Neural cell (in vitro differentiated cells): ENCODE measurements at regions not wholly inside any gene's neighbourhood (a gene's known extent, or its start where the extent isn't known, plus 50 kb on each side); places are given as distances from the start of the nearest gene placed in this dataset.

ENCODE experiments used
- EP300 ChIP-seq: fragments of 450-650 bp; conservative IDR thresholded peaks from 2 replicates; pipeline ENCODE4 v1.6.1; 2014; ENCODE audit warnings: antibody characterized with exemption, mild to moderate bottlenecking, moderate library complexity; ENCODE audit not compliant: poor library complexity, severe bottlenecking
- EZH2 ChIP-seq: fragments of 200-600, 300-800 bp; shearing (Covaris generic), sonication (generic); IDR thresholded peaks from 2 replicates; pipeline ENCODE4 v1.6.1; 2014; ENCODE audit warnings: antibody characterized with exemption, low read length, borderline replicate concordance, mild to moderate bottlenecking; ENCODE audit not compliant: insufficient read depth, poor library complexity, severe bottlenecking
- MXI1 ChIP-seq: fragments of 450-650 bp; conservative IDR thresholded peaks from 2 replicates; pipeline ENCODE4 v1.6.1; 2014; ENCODE audit warnings: antibody characterized with exemption, mild to moderate bottlenecking; ENCODE audit not compliant: poor library complexity, severe bottlenecking
- POLR2AphosphoS5 ChIP-seq: IDR thresholded peaks from 2 replicates; pipeline ENCODE4 v1.6.1; 2012
- RAD21 ChIP-seq: fragments of 450-650 bp; conservative IDR thresholded peaks from 2 replicates; pipeline ENCODE4 v1.6.1; 2014; ENCODE audit warnings: antibody characterized with exemption, mild to moderate bottlenecking, moderate library complexity
- SMC3 ChIP-seq: fragments of 450-650 bp; conservative IDR thresholded peaks from 2 replicates; pipeline ENCODE4 v1.6.1; 2014; ENCODE audit warnings: antibody characterized with exemption, mild to moderate bottlenecking, moderate library complexity; ENCODE audit not compliant: poor library complexity
- TF ChIP-seq, protein P1 (sequence below): fragments of 450-650 bp; IDR thresholded peaks from 2 replicates; pipeline ENCODE4 v1.5.1; 2014; ENCODE audit warnings: antibody characterized with exemption, mild to moderate bottlenecking, moderate library complexity; ENCODE audit not compliant: poor library complexity, severe bottlenecking
- TF ChIP-seq, protein P2 (sequence below): IDR thresholded peaks from 2 replicates; pipeline ENCODE4 v1.6.1; 2012; ENCODE audit warnings: borderline replicate concordance

DNA sequence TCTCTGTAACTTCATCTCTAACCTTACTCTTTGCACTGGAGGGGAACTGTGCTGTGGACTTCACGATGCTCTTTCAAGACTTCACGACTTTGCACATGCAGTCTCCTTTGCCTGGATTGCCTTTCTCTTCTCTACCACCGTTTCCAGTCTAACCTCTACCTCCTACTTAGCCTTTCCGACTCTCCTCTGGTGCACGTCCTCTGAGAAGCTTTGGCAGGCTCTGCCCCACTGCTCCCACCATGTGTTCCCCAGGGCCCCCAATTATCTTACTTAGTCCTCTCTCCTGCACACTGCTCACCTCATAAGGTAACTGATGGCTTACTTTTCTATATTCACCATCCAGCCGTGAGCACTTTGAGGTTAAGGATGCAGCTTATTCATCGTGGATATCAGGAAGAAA lies 101.7 kb upstream of the GJB5 start:
- TF ChIP-seq, protein P1, sequence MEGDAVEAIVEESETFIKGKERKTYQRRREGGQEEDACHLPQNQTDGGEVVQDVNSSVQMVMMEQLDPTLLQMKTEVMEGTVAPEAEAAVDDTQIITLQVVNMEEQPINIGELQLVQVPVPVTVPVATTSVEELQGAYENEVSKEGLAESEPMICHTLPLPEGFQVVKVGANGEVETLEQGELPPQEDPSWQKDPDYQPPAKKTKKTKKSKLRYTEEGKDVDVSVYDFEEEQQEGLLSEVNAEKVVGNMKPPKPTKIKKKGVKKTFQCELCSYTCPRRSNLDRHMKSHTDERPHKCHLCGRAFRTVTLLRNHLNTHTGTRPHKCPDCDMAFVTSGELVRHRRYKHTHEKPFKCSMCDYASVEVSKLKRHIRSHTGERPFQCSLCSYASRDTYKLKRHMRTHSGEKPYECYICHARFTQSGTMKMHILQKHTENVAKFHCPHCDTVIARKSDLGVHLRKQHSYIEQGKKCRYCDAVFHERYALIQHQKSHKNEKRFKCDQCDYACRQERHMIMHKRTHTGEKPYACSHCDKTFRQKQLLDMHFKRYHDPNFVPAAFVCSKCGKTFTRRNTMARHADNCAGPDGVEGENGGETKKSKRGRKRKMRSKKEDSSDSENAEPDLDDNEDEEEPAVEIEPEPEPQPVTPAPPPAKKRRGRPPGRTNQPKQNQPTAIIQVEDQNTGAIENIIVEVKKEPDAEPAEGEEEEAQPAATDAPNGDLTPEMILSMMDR, result no peak
- TF ChIP-seq EZH2 (no peak), RAD21 (no peak), POLR2AphosphoS5 (no peak), EP300 (no peak), SMC3 (no peak), MXI1 (no peak)
- TF ChIP-seq, protein P2, sequence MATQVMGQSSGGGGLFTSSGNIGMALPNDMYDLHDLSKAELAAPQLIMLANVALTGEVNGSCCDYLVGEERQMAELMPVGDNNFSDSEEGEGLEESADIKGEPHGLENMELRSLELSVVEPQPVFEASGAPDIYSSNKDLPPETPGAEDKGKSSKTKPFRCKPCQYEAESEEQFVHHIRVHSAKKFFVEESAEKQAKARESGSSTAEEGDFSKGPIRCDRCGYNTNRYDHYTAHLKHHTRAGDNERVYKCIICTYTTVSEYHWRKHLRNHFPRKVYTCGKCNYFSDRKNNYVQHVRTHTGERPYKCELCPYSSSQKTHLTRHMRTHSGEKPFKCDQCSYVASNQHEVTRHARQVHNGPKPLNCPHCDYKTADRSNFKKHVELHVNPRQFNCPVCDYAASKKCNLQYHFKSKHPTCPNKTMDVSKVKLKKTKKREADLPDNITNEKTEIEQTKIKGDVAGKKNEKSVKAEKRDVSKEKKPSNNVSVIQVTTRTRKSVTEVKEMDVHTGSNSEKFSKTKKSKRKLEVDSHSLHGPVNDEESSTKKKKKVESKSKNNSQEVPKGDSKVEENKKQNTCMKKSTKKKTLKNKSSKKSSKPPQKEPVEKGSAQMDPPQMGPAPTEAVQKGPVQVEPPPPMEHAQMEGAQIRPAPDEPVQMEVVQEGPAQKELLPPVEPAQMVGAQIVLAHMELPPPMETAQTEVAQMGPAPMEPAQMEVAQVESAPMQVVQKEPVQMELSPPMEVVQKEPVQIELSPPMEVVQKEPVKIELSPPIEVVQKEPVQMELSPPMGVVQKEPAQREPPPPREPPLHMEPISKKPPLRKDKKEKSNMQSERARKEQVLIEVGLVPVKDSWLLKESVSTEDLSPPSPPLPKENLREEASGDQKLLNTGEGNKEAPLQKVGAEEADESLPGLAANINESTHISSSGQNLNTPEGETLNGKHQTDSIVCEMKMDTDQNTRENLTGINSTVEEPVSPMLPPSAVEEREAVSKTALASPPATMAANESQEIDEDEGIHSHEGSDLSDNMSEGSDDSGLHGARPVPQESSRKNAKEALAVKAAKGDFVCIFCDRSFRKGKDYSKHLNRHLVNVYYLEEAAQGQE, result no peak
